MM.1S (cell line): ENCODE measurements at regions not wholly inside any gene's neighbourhood (a gene's known extent, or its start where the extent isn't known, plus 50 kb on each side); places are given as distances from the start of the nearest gene placed in this dataset.

Experiments used
- DNase-seq: peaks from one replicate; pipeline ENCODE4 v3.0.0-alpha.2; 2015
- H2AFZ ChIP-seq: fragments of 300-600 bp; sonication (generic); 2 replicates; pipeline ENCODE4 v1.6.0; 2016; ENCODE audit warnings: antibody characterized with exemption, low read length
- H3F3A ChIP-seq: fragments of 300-600 bp; sonication (generic); 2 replicates; pipeline ENCODE4 v1.6.1; 2016; ENCODE audit warnings: mild to moderate bottlenecking, antibody characterized with exemption, low read length, moderate library complexity, mixed read lengths; ENCODE audit not compliant: insufficient read depth
- H3K27ac ChIP-seq: fragments of 300-600 bp; sonication (generic); 2 replicates; pipeline ENCODE4 v1.5.1; 2016; ENCODE audit warnings: mild to moderate bottlenecking, low read length
- H3K27me3 ChIP-seq: fragments of 300-600 bp; sonication (generic); replicated peaks from 2 replicates; pipeline ENCODE4 v1.6.0; 2016; ENCODE audit warnings: low read length; ENCODE audit not compliant: insufficient read depth
- H3K36me3 ChIP-seq: fragments of 300-600 bp; sonication (generic); replicated peaks from 2 replicates; pipeline ENCODE4 v1.6.1; 2016; ENCODE audit warnings: mild to moderate bottlenecking, low read length, mixed read lengths; ENCODE audit not compliant: insufficient read depth
- H3K4me1 ChIP-seq: fragments of 300-600 bp; sonication (generic); 2 replicates; pipeline ENCODE4 v1.6.1; 2016; ENCODE audit warnings: low read length, mixed read lengths
- H3K4me2 ChIP-seq: fragments of 300-600 bp; sonication (generic); 2 replicates; pipeline ENCODE4 v1.6.0; 2016; ENCODE audit warnings: low read depth, low read length
- H3K4me3 ChIP-seq: fragments of 300-600 bp; sonication (generic); 2 replicates; pipeline ENCODE4 v1.5.1; 2016; ENCODE audit warnings: low read length, mixed read lengths
- H3K79me2 ChIP-seq: fragments of 300-600 bp; sonication (generic); 2 replicates; pipeline ENCODE4 v1.6.1; 2016; ENCODE audit warnings: mixed run types, low read length, mixed read lengths
- H3K9ac ChIP-seq: fragments of 300-600 bp; sonication (generic); 2 replicates; pipeline ENCODE4 v1.6.1; 2016; ENCODE audit warnings: low read length, mixed read lengths
- H3K9me2 ChIP-seq: fragments of 300-600 bp; sonication (generic); replicated peaks from 2 replicates; pipeline ENCODE4 v1.6.1; 2016; ENCODE audit warnings: mild to moderate bottlenecking, low read length, mixed read lengths; ENCODE audit not compliant: insufficient read depth
- H3K9me3 ChIP-seq: fragments of 300-600 bp; sonication (generic); replicated peaks from 2 replicates; pipeline ENCODE4 v1.6.1; 2016; ENCODE audit warnings: mild to moderate bottlenecking, low read length, mixed read lengths; ENCODE audit not compliant: insufficient read depth
- H4K20me1 ChIP-seq: fragments of 300-600 bp; sonication (generic); 2 replicates; pipeline ENCODE4 v1.6.1; 2016; ENCODE audit warnings: mild to moderate bottlenecking, low read length, moderate library complexity, mixed read lengths; ENCODE audit not compliant: insufficient read depth
- CTCF ChIP-seq: fragments of 300-600 bp; sonication (generic); IDR thresholded peaks from 2 replicates; pipeline ENCODE4 v1.5.1; 2016; ENCODE audit warnings: antibody characterized with exemption, low read length, mixed read lengths
- EZH2 ChIP-seq: fragments of 300-600 bp; sonication (generic); optimal IDR thresholded peaks from 2 replicates; pipeline ENCODE3; 2017; ENCODE audit warnings: low read depth, mild to moderate bottlenecking, antibody characterized with exemption, low read length, mixed read lengths
- EZH2phosphoT487 ChIP-seq: fragments of 300-600 bp; sonication (generic); IDR thresholded peaks from 2 replicates; pipeline ENCODE4 v1.6.1; 2018; ENCODE audit warnings: antibody characterized with exemption, low read length

GRCh38 chr7:138267934-138268333 lies 191.7 kb downstream of the AKR1D1 start:
- H3K9ac ChIP-seq = no peak overlapping the region
- no peaks in the 10 kb centered on the region for H3F3A ChIP-seq
- H3K27ac ChIP-seq = no peak overlapping the region
- no peaks in the 10 kb centered on the region for H3K4me1 ChIP-seq
- H3K79me2 ChIP-seq = no peaks in the 10 kb centered on the region
- H4K20me1 ChIP-seq = no peaks in the 10 kb centered on the region
- no peak overlapping the region for H2AFZ ChIP-seq
- H3K4me3 ChIP-seq = no peak overlapping the region
- H3K4me2 ChIP-seq = no peak overlapping the region
- H3K36me3 ChIP-seq = no peaks in the 10 kb centered on the region
- no peaks in the 10 kb centered on the region for H3K9me3 ChIP-seq
- no peaks in the 10 kb centered on the region for H3K27me3 ChIP-seq
- no peak for DNase-seq
- no peaks in the 10 kb centered on the region for H3K9me2 ChIP-seq
- TF ChIP-seq CTCF (no peak), EZH2phosphoT487 (no peak), EZH2 (no peak)

GRCh38 chr7:138276891-138277290 lies 183.2 kb upstream of the TRIM24 start:
- H3K9me3 ChIP-seq = no peaks in the 10 kb centered on the region
- no peak overlapping the region for H3K4me2 ChIP-seq
- no peak overlapping the region for H3K9ac ChIP-seq
- H3K4me3 ChIP-seq = no peak overlapping the region
- DNase-seq = no peak
- TF ChIP-seq CTCF (no peak), EZH2 (no peak), EZH2phosphoT487 (no peak)
- H2AFZ ChIP-seq = no peak overlapping the region
- H3K4me1 ChIP-seq = no peaks in the 10 kb centered on the region
- no peaks in the 10 kb centered on the region for H3F3A ChIP-seq
- no peak overlapping the region for H3K27ac ChIP-seq
- no peaks in the 10 kb centered on the region for H3K27me3 ChIP-seq
- H3K9me2 ChIP-seq = no peaks in the 10 kb centered on the region
- no peaks in the 10 kb centered on the region for H3K36me3 ChIP-seq
- H3K79me2 ChIP-seq = no peaks in the 10 kb centered on the region
- no peaks in the 10 kb centered on the region for H4K20me1 ChIP-seq

GRCh38 chr7:138278601-138279000 lies 181.5 kb upstream of the TRIM24 start:
- DNase-seq = no peak

More at GRCh38 chr7:138278601-138279000, 181.5 kb upstream of the TRIM24 start:
- Histone ChIP-seq H3K4me3 (no peak overlapping the region), H3K9me3 (no peaks in the 10 kb centered on the region), H3F3A (no peaks in the 10 kb centered on the region), H3K4me2 (no peak overlapping the region), H3K79me2 (no peaks in the 10 kb centered on the region), H3K27ac (no peak overlapping the region), H4K20me1 (no peaks in the 10 kb centered on the region), H3K27me3 (no peaks in the 10 kb centered on the region), H3K4me1 (no peaks in the 10 kb centered on the region), H3K9me2 (no peaks in the 10 kb centered on the region), H3K36me3 (no peaks in the 10 kb centered on the region), H2AFZ (no peak overlapping the region), H3K9ac (no peak overlapping the region)
- TF ChIP-seq EZH2phosphoT487 (no peak), CTCF (no peak), EZH2 (no peak)
